B cell (primary cell): ENCODE measurements at regions not wholly inside any gene's neighbourhood (a gene's known extent, or its start where the extent isn't known, plus 50 kb on each side); places are given as distances from the start of the nearest gene placed in this dataset.

Source experiments
- ATAC-seq: fragments of 200-7000 bp; cut with Tn5 transposase; one replicate; pipeline ENCODE4 v1.10.0; 2021; ENCODE audit warnings: low read depth, mild to moderate bottlenecking, moderate number of reproducible peaks, moderate library complexity
- CTCF ChIA-PET: fragments of 350-600 bp; sonication (Branson Sonifier 250); formaldehyde crosslinking; loops from one replicate; lab custom pipeline; 2021; ENCODE audit warnings: antibody characterized with exemption, inconsistent platforms; lab: Charles Lee
- POLR2A ChIA-PET: fragments of 350-600 bp; sonication (Branson Sonifier 250); formaldehyde crosslinking; loops from one replicate; lab custom pipeline; 2021; ENCODE audit warnings: antibody characterized with exemption; lab: Charles Lee
- DNase-seq: peaks from one replicate; pipeline ENCODE4 v3.0.0; 2013
- H2AFZ ChIP-seq: 2 replicates; pipeline ENCODE4 v1.6.1; 2012; ENCODE audit warnings: mild to moderate bottlenecking, low read depth, low read length; ENCODE audit not compliant: insufficient read depth, poor library complexity, severe bottlenecking
- H3K27ac ChIP-seq, 2 donors: 1 replicate in 1 of 2; 2 replicates in 1 of 2; pipeline ENCODE4 v1.5.1; 2012 to 2013; ENCODE audit warnings: low read length in 2 of 2, mild to moderate bottlenecking in 2 of 2, moderate library complexity in 1 of 2
- H3K27me3 ChIP-seq, 4 experiments: fragments of 200-600 bp in 1 of 4; sonication (generic) in 1 of 4; replicated peaks in 1 of 4; 1 replicate in 2 of 4; 2 replicates in 2 of 4; pipeline versions ENCODE4 v1.6.1 to v1.7.0; 2013 to 2016; ENCODE audit warnings: low read length in 3 of 4, mild to moderate bottlenecking in 2 of 4, mixed read lengths in 1 of 4, moderate library complexity in 1 of 4; ENCODE audit not compliant: insufficient read depth in 4 of 4, control insufficient read depth in 3 of 4; ENCODE audit errors: control extremely low read depth in 1 of 4
- H3K36me3 ChIP-seq, 2 experiments: replicated peaks in 1 of 2; 1 replicate in 1 of 2; 2 replicates in 1 of 2; pipeline versions ENCODE4 v1.6.1 to v1.7.1; 2013; ENCODE audit warnings: low read length in 1 of 2; ENCODE audit not compliant: insufficient read depth in 2 of 2, control insufficient read depth in 1 of 2; ENCODE audit errors: control extremely low read depth in 1 of 2, extremely low read depth in 1 of 2
- H3K4me1 ChIP-seq, 2 donors: fragments of 200-600 bp in 1 of 2; sonication (generic) in 1 of 2; 1 replicate in 1 of 2; 2 replicates in 1 of 2; pipeline versions ENCODE4 v1.5.1 to v1.6.1; 2013 to 2017; ENCODE audit warnings: low read length in 2 of 2; ENCODE audit not compliant: control insufficient read depth in 2 of 2, insufficient read depth in 2 of 2
- H3K4me2 ChIP-seq: replicated peaks from 2 replicates; pipeline ENCODE3; 2012; ENCODE audit warnings: mild to moderate bottlenecking, low read depth, low read length; ENCODE audit not compliant: poor library complexity, severe bottlenecking
- H3K4me3 ChIP-seq, 5 experiments: fragments of 200-600 bp in 1 of 5; sonication (generic) in 1 of 5; 1 replicate in 3 of 5; 2 replicates in 2 of 5; pipeline versions ENCODE4 v1.5.1 to v1.7.0; 2011 to 2016; ENCODE audit warnings: low read length in 4 of 5, mild to moderate bottlenecking in 4 of 5, low read depth in 2 of 5, control low read depth in 1 of 5, moderate library complexity in 1 of 5; ENCODE audit not compliant: insufficient read depth in 1 of 5; ENCODE audit errors: control extremely low read depth in 1 of 5, extremely low read depth in 1 of 5
- H3K79me2 ChIP-seq: fragments of 200-600 bp; sonication (generic); one replicate; pipeline ENCODE4 v1.6.0; 2016; ENCODE audit warnings: low read length; ENCODE audit not compliant: control insufficient read depth, insufficient read depth
- H3K9ac ChIP-seq: fragments of 200-600 bp; sonication (generic); 2 replicates; pipeline ENCODE4 v1.6.1; 2017; ENCODE audit warnings: mild to moderate bottlenecking, low read length, moderate library complexity
- H3K9me3 ChIP-seq, 3 donors: one replicate each; pipeline versions ENCODE4 v1.6.1 to v1.7.1; 2013; ENCODE audit warnings: low read length in 2 of 3; ENCODE audit not compliant: control insufficient read depth in 2 of 3, insufficient read depth in 1 of 3; ENCODE audit errors: control extremely low read depth in 1 of 3
- H4K20me1 ChIP-seq: 2 replicates; pipeline ENCODE4 v1.6.0; 2012; ENCODE audit warnings: mild to moderate bottlenecking, low read length; ENCODE audit not compliant: insufficient read depth, control insufficient read depth, poor library complexity, severe bottlenecking
- H3K27ac Mint-ChIP-seq: one replicate; pipeline ENCODE4 v1.8.0; 2021; ENCODE audit warnings: mixed read lengths
- H3K27me3 Mint-ChIP-seq: one replicate; pipeline ENCODE4 v1.8.0; 2021; ENCODE audit warnings: mixed read lengths
- H3K4me1 Mint-ChIP-seq: one replicate; pipeline ENCODE4 v1.8.0; 2021; ENCODE audit warnings: mixed read lengths
- H3K4me3 Mint-ChIP-seq: one replicate; pipeline ENCODE4 v1.8.0; 2021; ENCODE audit warnings: mixed read lengths
- H3K9me3 Mint-ChIP-seq: one replicate; pipeline ENCODE4 v1.8.0; 2022; ENCODE audit warnings: mixed read lengths; ENCODE audit not compliant: insufficient read depth
- EZH2 ChIP-seq: IDR thresholded peaks from 2 replicates; pipeline ENCODE4 v1.6.1; 2012; ENCODE audit warnings: borderline replicate concordance, low read depth, mild to moderate bottlenecking, moderate library complexity, low read length; ENCODE audit not compliant: insufficient read depth, poor library complexity, severe bottlenecking
- WGBS: methylation state at CpG from one replicate; pipeline ENCODE4 v1.1.5; 2013; ENCODE audit warnings: missing lambda C conversion rate; ENCODE audit not compliant: insufficient coverage; 5-methylcytosine and 5-hydroxymethylcytosine counted together
- intact Hi-C: fragments of 100-400 bp; cut with micrococcal nuclease; formaldehyde crosslinking; loops from one replicate; pipeline ENCODE4 v1.10.0; 2022
- TF ChIP-seq, protein P1 (sequence below): fragments of 200-600 bp; IDR thresholded peaks from one replicate; pipeline ENCODE4 v1.8.0; 2022; ENCODE audit warnings: antibody characterized with exemption, mild to moderate bottlenecking

DNA sequence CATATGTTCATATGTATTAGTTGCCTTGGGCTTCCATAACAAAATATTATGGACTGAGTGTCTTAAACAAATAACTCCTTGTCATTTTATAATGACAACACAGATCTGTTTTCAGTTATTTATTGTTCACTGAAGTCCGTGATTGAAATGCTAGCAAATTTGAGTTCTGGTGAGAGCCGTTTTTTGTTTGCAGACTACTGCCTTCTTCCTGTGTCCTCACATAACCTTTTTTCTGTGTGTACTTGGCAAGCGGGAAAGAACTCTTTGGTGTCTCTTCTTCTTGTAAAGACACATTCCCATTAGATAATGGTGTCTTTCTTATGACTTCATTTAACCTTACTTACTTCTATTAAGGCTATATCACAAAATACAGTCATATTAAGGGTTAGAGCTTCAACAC, 482.9 kb upstream of the EYS start:
- ChIA-PET CTCF (no interaction called here), POLR2A (no interaction called here)
- H3K27ac Mint-ChIP-seq = no peak overlapping the region
- intact Hi-C loops = no loop called here
- no peaks in the 10 kb centered on the region for H3K36me3 ChIP-seq
- H3K9me3 ChIP-seq = peaks cover 0 to 2% (median 0%) of the 10 kb centered on the region in 3 donors
- no peak overlapping the region for H3K4me2 ChIP-seq
- H4K20me1 ChIP-seq = no peaks in the 10 kb centered on the region
- H3K9me3 Mint-ChIP-seq = no peaks in the 10 kb centered on the region
- ATAC-seq = no peak
- no peaks in the 10 kb centered on the region for H3K27me3 Mint-ChIP-seq
- H3K4me3 Mint-ChIP-seq = no peak overlapping the region
- H3K4me1 ChIP-seq = no peaks in the 10 kb centered on the region
- H3K79me2 ChIP-seq = no peaks in the 10 kb centered on the region
- TF ChIP-seq, protein P1, sequence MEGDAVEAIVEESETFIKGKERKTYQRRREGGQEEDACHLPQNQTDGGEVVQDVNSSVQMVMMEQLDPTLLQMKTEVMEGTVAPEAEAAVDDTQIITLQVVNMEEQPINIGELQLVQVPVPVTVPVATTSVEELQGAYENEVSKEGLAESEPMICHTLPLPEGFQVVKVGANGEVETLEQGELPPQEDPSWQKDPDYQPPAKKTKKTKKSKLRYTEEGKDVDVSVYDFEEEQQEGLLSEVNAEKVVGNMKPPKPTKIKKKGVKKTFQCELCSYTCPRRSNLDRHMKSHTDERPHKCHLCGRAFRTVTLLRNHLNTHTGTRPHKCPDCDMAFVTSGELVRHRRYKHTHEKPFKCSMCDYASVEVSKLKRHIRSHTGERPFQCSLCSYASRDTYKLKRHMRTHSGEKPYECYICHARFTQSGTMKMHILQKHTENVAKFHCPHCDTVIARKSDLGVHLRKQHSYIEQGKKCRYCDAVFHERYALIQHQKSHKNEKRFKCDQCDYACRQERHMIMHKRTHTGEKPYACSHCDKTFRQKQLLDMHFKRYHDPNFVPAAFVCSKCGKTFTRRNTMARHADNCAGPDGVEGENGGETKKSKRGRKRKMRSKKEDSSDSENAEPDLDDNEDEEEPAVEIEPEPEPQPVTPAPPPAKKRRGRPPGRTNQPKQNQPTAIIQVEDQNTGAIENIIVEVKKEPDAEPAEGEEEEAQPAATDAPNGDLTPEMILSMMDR = no peak
- H3K4me1 Mint-ChIP-seq = no peaks in the 10 kb centered on the region
- no peak overlapping the region for H3K9ac ChIP-seq
- no peak for DNase-seq
- WGBS = no CpG with 5 or more reads among the region's 3 CpGs
- no peak overlapping the region for H3K4me3 ChIP-seq
- no peaks in the 10 kb centered on the region for H3K27me3 ChIP-seq
- H2AFZ ChIP-seq = no peak overlapping the region
- H3K27ac ChIP-seq = no peak overlapping the region

DNA sequence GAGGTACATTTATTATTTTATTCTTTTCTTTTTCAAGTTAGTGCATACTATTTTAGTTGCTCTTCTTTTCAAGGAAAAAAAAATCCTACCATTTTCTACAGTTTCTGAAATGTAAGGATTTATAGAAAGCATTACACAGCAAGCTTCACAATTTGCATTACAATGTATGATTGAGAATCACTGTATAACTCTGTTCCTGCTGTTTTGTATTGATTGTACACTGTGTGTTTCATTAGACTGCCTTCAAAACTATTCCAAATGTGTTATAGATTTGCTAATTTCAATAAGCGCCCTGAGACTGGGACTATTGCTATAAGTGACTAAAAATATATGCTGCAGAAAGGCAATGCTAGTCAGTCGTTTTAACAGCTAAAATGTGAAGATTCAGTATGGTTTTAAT, 479.7 kb upstream of the EYS start:
- Histone ChIP-seq H3K36me3 (no peaks in the 10 kb centered on the region), H3K9me3 (peaks cover 0 to 2% (median 0%) of the 10 kb centered on the region in 3 donors), H3K4me1 (no peaks in the 10 kb centered on the region), H3K4me3 (no peak overlapping the region), H2AFZ (no peak overlapping the region), H4K20me1 (no peaks in the 10 kb centered on the region), H3K9ac (no peak overlapping the region), H3K79me2 (no peaks in the 10 kb centered on the region), H3K27me3 (no peaks in the 10 kb centered on the region), H3K27ac (no peak overlapping the region), H3K4me2 (no peak overlapping the region)
- Mint-ChIP-seq H3K27ac (no peak overlapping the region), H3K27me3 (no peaks in the 10 kb centered on the region), H3K9me3 (no peaks in the 10 kb centered on the region), H3K4me3 (no peak overlapping the region), H3K4me1 (no peaks in the 10 kb centered on the region)
- intact Hi-C loops = no loop called here
- ATAC-seq (no peak), DNase-seq (no peak)
- POLR2A ChIA-PET = no interaction called here
- CTCF ChIA-PET = no interaction called here
- WGBS = no CpG with 5 or more reads among the region's 2 CpGs
- TF ChIP-seq, protein P1 = no peak
- no peak for TF ChIP-seq EZH2
